ENCODE measurements at regions not wholly inside any gene's neighbourhood (a gene's known extent, or its start where the extent isn't known, plus 50 kb on each side); places are given as distances from the start of the nearest gene placed in this dataset.

- H3K9ac ChIP-seq (ENCODE audit: insufficient read depth, low read depth, low read length) = peak overlapping the region; percentile 84
- BruUV-seq (replicated peaks) = no TSS peak
- 81% methylated on average over 8 of the region's 8 CpGs for WGBS (ENCODE audit: low lambda C conversion rate)
- H2AFZ ChIP-seq (ENCODE audit: low read length) = no peak overlapping the region
- H3K4me2 ChIP-seq (ENCODE audit: low read depth, low read length) = peak overlapping the region; percentile 84
- H3K4me3 ChIP-seq (replicated peaks in 1 of 3; ENCODE audit: insufficient read depth in 1 of 3, low read depth in 2 of 3, low read length in 3 of 3) = peak overlapping the region in 1 of 3 experiments; percentile 61; a peak in 2 of 6 replicates
- H3K9me3 ChIP-seq (ENCODE audit: low read length) = no peaks in the 10 kb centered on the region
- H3K4me1 ChIP-seq (ENCODE audit: insufficient read depth, low read length) = peaks cover 96% of the 10 kb centered on the region
- FAIRE-seq (no peak), DNase-seq (ENCODE audit: low spot score) (no peak), ATAC-seq (no peak)
- no peaks in the 10 kb centered on the region for H3K79me2 ChIP-seq (ENCODE audit: insufficient read depth, low read length)
- in situ Hi-C loops (cut with HindIII; ENCODE audit: extremely low pct_ligation_motif_present, low pct_unique_long_range_greater_than_20kb) (loop anchor here (10.0 kb wide), 1 partner anchor 400 kb away; no protein-coding TSS in a partner anchor), intact Hi-C loops (cut with micrococcal nuclease; ENCODE audit: unreplicated experiment) (loop anchor here (5.0 kb wide), 1 partner anchor 187 kb away; the partner anchor contains the start of gene SULF2)
- H4K20me1 ChIP-seq (ENCODE audit: insufficient read depth, low read length) = no peaks in the 10 kb centered on the region
- ChIA-PET CTCF (ENCODE audit: low intra/inter-chr PET ratio, low total read pairs) (no interaction called here), POLR2A (interaction anchor here (0.8 to 1.4 kb wide), 7 partner anchors 9 to 950 kb away, joined by 3 to 7 read pairs (median 3); no protein-coding TSS in a partner anchor)
- H3K36me3 ChIP-seq (replicated peaks in 1 of 2; ENCODE audit: control insufficient read depth in 1 of 2, insufficient read depth in 2 of 2, low read length in 2 of 2) = no peaks in the 10 kb centered on the region
- peak overlapping the region; percentile 97 for H3K27ac ChIP-seq (ENCODE audit: extremely low read length, insufficient read depth, low read length)
- H3K27me3 ChIP-seq (ENCODE audit: control insufficient read depth in 1 of 2, insufficient read depth in 2 of 2, low read length in 2 of 2) = no peaks in the 10 kb centered on the region
- TF ChIP-seq POGZ (CRISPR knock-in tag; IDR thresholded peaks at IDR 0.05) = no peak
- TF ChIP-seq SSRP1 (CRISPR knock-in tag; IDR thresholded peaks at IDR 0.05) = 0 out of 2 replicates have a peak, but pooled peaks have one; percentile 20
- no peak for TF ChIP-seq ZNF652 (CRISPR knock-in tag; IDR thresholded peaks at IDR 0.05; ENCODE audit: borderline replicate concordance, low read depth)
- TF ChIP-seq ZNF3 (CRISPR knock-in tag; IDR thresholded peaks at IDR 0.05) = 0 out of 2 replicates have a peak, but pooled peaks have one; percentile 2
- no peak for TF ChIP-seq THAP11 (CRISPR knock-in tag; IDR thresholded peaks at IDR 0.05)
- TF ChIP-seq GFI1 (CRISPR knock-in tag; IDR thresholded peaks at IDR 0.05; ENCODE audit: borderline replicate concordance) = no peak
- TF ChIP-seq EP300 (IDR thresholded peaks at IDR 0.05; ENCODE audit: low read depth in 2 of 2, low read length in 2 of 2) = no peak
- no peak for TF ChIP-seq EP300 (CRISPR knock-in tag; IDR thresholded peaks at IDR 0.05; ENCODE audit: borderline replicate concordance)
- TF ChIP-seq CBFB (CRISPR knock-in tag; IDR thresholded peaks at IDR 0.05) = 0 out of 2 replicates have a peak, but pooled peaks have one; percentile 28
- TF ChIP-seq ZZZ3 (CRISPR knock-in tag; IDR thresholded peaks at IDR 0.05; ENCODE audit: borderline replicate concordance) = peak; percentile 52; the same call in 1 of the 2 replicates
- 0 out of 2 replicates have a peak, but pooled peaks have one; percentile 37 for TF ChIP-seq TARDBP (CRISPR knock-in tag; IDR thresholded peaks at IDR 0.05)
- TF ChIP-seq NCOR1 (IDR thresholded peaks at IDR 0.05; ENCODE audit: borderline replicate concordance, low read length) = no peak
- 0 out of 2 replicates have a peak, but pooled peaks have one; percentile 12 for TF ChIP-seq ETV5 (CRISPR knock-in tag; IDR thresholded peaks at IDR 0.05; ENCODE audit: borderline replicate concordance)
- no peak for TF ChIP-seq HOXA9 (CRISPR knock-in tag; IDR thresholded peaks at IDR 0.05; ENCODE audit: borderline replicate concordance)
- no peak for TF ChIP-seq POLR2AphosphoS2 (IDR thresholded peaks at IDR 0.05; ENCODE audit: low read depth, low read length)
- TF ChIP-seq FOXA1 (IDR thresholded peaks at IDR 0.05) = no peak
- TF ChIP-seq FOXA1 (CRISPR knock-in tag; IDR thresholded peaks at IDR 0.05) = 0 out of 2 replicates have a peak, but pooled peaks have one; percentile 8
- TF ChIP-seq ZC3H4 (CRISPR knock-in tag; IDR thresholded peaks at IDR 0.05; ENCODE audit: borderline replicate concordance) = peak; percentile 26; the same call in 1 of the 2 replicates
- 0 out of 2 replicates have a peak, but pooled peaks have one; percentile 1 for TF ChIP-seq YEATS2 (CRISPR knock-in tag; IDR thresholded peaks at IDR 0.05; ENCODE audit: borderline replicate concordance)
- 0 out of 2 replicates have a peak, but pooled peaks have one; percentile 17 for TF ChIP-seq ARID2 (CRISPR knock-in tag; IDR thresholded peaks at IDR 0.05; ENCODE audit: borderline replicate concordance)
- peak; percentile 84 for TF ChIP-seq ZNF629 (CRISPR knock-in tag; conservative IDR thresholded peaks at IDR 0.05)
- TF ChIP-seq PAF1 (CRISPR knock-in tag; IDR thresholded peaks at IDR 0.05) = no peak
- no peak for TF ChIP-seq NCOA1 (CRISPR knock-in tag; IDR thresholded peaks at IDR 0.05)
- 0 out of 2 replicates have a peak, but pooled peaks have one; percentile 5 for TF ChIP-seq ZNF451 (CRISPR knock-in tag; IDR thresholded peaks at IDR 0.05)
- 0 out of 2 replicates have a peak, but pooled peaks have one; percentile 35 for TF ChIP-seq SALL1 (CRISPR knock-in tag; IDR thresholded peaks at IDR 0.05)
- 0 out of 2 replicates have a peak, but pooled peaks have one; percentile 3 for TF ChIP-seq ZNF784 (CRISPR knock-in tag; IDR thresholded peaks at IDR 0.05; ENCODE audit: borderline replicate concordance)
- TF ChIP-seq GTF3A (CRISPR knock-in tag; conservative IDR thresholded peaks at IDR 0.05) = 0 out of 2 replicates have a peak, but pooled peaks have one; percentile 7
Observed at GRCh38 chr20:47974234-47974878, 189.1 kb upstream of the SULF2 start.
